GM06990 (cell line): ENCODE measurements at regions not wholly inside any gene's neighbourhood (a gene's known extent, or its start where the extent isn't known, plus 50 kb on each side); places are given as distances from the start of the nearest gene placed in this dataset.

ENCODE experiments used
- DNase-seq: peaks from one replicate; pipeline ENCODE4 v3.0.0-alpha.2; 2011; ENCODE audit not compliant: insufficient read length; ENCODE audit errors: extremely low read depth
- H3K27me3 ChIP-seq: replicated peaks from 2 replicates; pipeline ENCODE4 v1.6.0; 2011; ENCODE audit warnings: low read length; ENCODE audit not compliant: control insufficient read depth, insufficient read depth
- H3K36me3 ChIP-seq: 2 replicates; pipeline ENCODE4 v1.5.1; 2011; ENCODE audit warnings: low read length; ENCODE audit not compliant: control insufficient read depth, insufficient read depth
- H3K4me3 ChIP-seq: replicated peaks from 2 replicates; pipeline ENCODE4 v1.5.1; 2011; ENCODE audit warnings: low read depth, mild to moderate bottlenecking, control low read depth, low read length
- CTCF ChIP-seq: IDR thresholded peaks from 2 replicates; pipeline ENCODE4 v1.5.1; 2011; ENCODE audit warnings: low read length, control low read depth, mild to moderate bottlenecking, inconsistent platforms; ENCODE audit not compliant: insufficient read depth, poor library complexity, severe bottlenecking

- no peak for DNase-seq
- no peaks in the 10 kb centered on the region for H3K36me3 ChIP-seq
- no peak for TF ChIP-seq CTCF
- H3K27me3 ChIP-seq, result no peaks in the 10 kb centered on the region
- no peak overlapping the region for H3K4me3 ChIP-seq
These were observed 278.3 kb downstream of the PCDH18 start for GRCh38 chr4:137253949-137254348.

- no peaks in the 10 kb centered on the region for H3K27me3 ChIP-seq
- DNase-seq, result no peak
These were observed 283.2 kb downstream of the PCDH18 start for GRCh38 chr4:137249112-137249511.

GRCh38 chr4:137238456-137239162, 293.7 kb downstream of the PCDH18 start:
- no peak for DNase-seq
- Histone ChIP-seq H3K4me3 (no peak overlapping the region), H3K27me3 (no peaks in the 10 kb centered on the region), H3K36me3 (no peaks in the 10 kb centered on the region)
- no peak for TF ChIP-seq CTCF

More at GRCh38 chr4:137249112-137249511, 283.2 kb downstream of the PCDH18 start:
- H3K36me3 ChIP-seq, result no peaks in the 10 kb centered on the region
- TF ChIP-seq CTCF, result no peak
- H3K4me3 ChIP-seq, result no peak overlapping the region

DNA sequence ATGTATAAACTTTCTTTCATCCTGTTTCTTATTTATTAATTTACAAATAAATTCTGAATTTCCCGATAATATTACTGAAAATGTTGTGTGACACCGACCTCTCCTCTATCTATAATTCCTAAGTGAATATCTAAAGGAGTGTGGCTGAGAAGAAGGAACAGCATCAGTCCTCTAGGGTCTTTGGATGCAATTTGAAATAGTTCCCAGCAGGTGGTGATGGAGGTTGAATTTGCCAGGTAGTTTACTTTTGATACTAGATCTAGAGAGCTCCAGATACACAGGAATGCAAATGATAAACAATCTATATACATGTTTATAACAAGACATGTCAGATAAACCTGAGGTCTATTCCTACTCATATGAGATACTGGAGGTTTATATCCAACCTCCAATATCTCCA, 305.4 kb downstream of the PCDH18 start:
- H3K4me3 ChIP-seq, result no peak overlapping the region
- DNase-seq, result no peak
- TF ChIP-seq CTCF, result no peak
- no peaks in the 10 kb centered on the region for H3K36me3 ChIP-seq
- no peaks in the 10 kb centered on the region for H3K27me3 ChIP-seq

- H3K4me3 ChIP-seq, result no peak overlapping the region
- no peaks in the 10 kb centered on the region for H3K27me3 ChIP-seq
- TF ChIP-seq CTCF, result no peak
- H3K36me3 ChIP-seq, result no peaks in the 10 kb centered on the region
- DNase-seq, result no peak
These were observed 306.1 kb downstream of the PCDH18 start for GRCh38 chr4:137226221-137226620.
